Ammon's horn (tissue), 1 donor: ENCODE measurements at regions not wholly inside any gene's neighbourhood (a gene's known extent, or its start where the extent isn't known, plus 50 kb on each side); places are given as distances from the start of the nearest gene placed in this dataset.

Source experiments
- DNase-seq: peaks from one replicate; pipeline ENCODE4 v3.0.0-alpha.2; 2016; ENCODE audit warnings: low spot score

GRCh38 chr14:32022938-32023466 lies 54.1 kb upstream of the ARHGAP5 start:
- DNase-seq = peak; percentile 36

GRCh38 chr14:32023540-32023939 lies 53.6 kb upstream of the ARHGAP5 start:
- no peak for DNase-seq

- DNase-seq = no peak
Measured at GRCh38 chr14:32027255-32027939, 49.7 kb upstream of the ARHGAP5 start.
